PC-3 (cell line): ENCODE measurements at regions not wholly inside any gene's neighbourhood (a gene's known extent, or its start where the extent isn't known, plus 50 kb on each side); places are given as distances from the start of the nearest gene placed in this dataset.

ENCODE experiments used
- ATAC-seq: fragments of 200-7000 bp; cut with Tn5 transposase; 2 replicates; pipeline ENCODE4 v1.9.1; 2020; ENCODE audit warnings: mild to moderate bottlenecking, moderate library complexity
- BruUV-seq: library from RNA; stranded (reverse); fragments of 400-500 nt; replicated peaks from 2 replicates; lab custom pipeline; 2021; lab: Mats Ljungman, UMichigan
- CTCF ChIA-PET: fragments of 300-600 bp; sonication (Branson Sonifier 250); formaldehyde crosslinking; loops from one replicate; lab custom pipeline; 2022; ENCODE audit warnings: antibody characterized with exemption; lab: Charles Lee
- POLR2A ChIA-PET: fragments of 300-600 bp; sonication (Branson Sonifier 250); formaldehyde crosslinking; loops from one replicate; lab custom pipeline; 2022; ENCODE audit warnings: antibody characterized with exemption; ENCODE audit not compliant: unreplicated experiment; lab: Charles Lee
- DNase-seq: peaks from one replicate; pipeline ENCODE4 v3.0.0-alpha.2; 2015
- H2AFZ ChIP-seq: fragments of 300-600 bp; sonication (generic); 2 replicates; pipeline ENCODE4 v1.6.0; 2016; ENCODE audit warnings: antibody characterized with exemption, low read length
- H3F3A ChIP-seq: fragments of 300-600 bp; sonication (generic); one replicate; pipeline ENCODE4 v1.6.0; 2017; ENCODE audit warnings: antibody characterized with exemption, low read length, control low read depth, mild to moderate bottlenecking; ENCODE audit not compliant: unreplicated experiment
- H3K27ac ChIP-seq: fragments of 300-600 bp; sonication (generic); 2 replicates; pipeline ENCODE4 v1.5.1; 2016; ENCODE audit warnings: mild to moderate bottlenecking, low read length
- H3K27me3 ChIP-seq: fragments of 300-600 bp; sonication (generic); 2 replicates; pipeline ENCODE4 v1.6.1; 2016; ENCODE audit warnings: low read length, mixed read lengths
- H3K36me3 ChIP-seq: fragments of 300-600 bp; sonication (generic); 2 replicates; pipeline ENCODE4 v1.6.1; 2016; ENCODE audit warnings: low read depth, mixed run types, low read length, mixed read lengths
- H3K4me1 ChIP-seq: fragments of 300-600 bp; sonication (generic); 2 replicates; pipeline ENCODE4 v1.5.1; 2016; ENCODE audit warnings: low read length; ENCODE audit not compliant: insufficient read depth
- H3K4me2 ChIP-seq: fragments of 300-600 bp; sonication (generic); 2 replicates; pipeline ENCODE4 v1.6.0; 2016; ENCODE audit warnings: low read length
- H3K4me3 ChIP-seq: fragments of 300-600 bp; sonication (generic); 2 replicates; pipeline ENCODE4 v1.5.1; 2016; ENCODE audit warnings: mild to moderate bottlenecking, low read length, mixed read lengths
- H3K79me2 ChIP-seq: fragments of 300-600 bp; sonication (generic); 2 replicates; pipeline ENCODE4 v1.6.1; 2017; ENCODE audit warnings: low read length, mixed read lengths
- H3K9ac ChIP-seq: fragments of 300-600 bp; sonication (generic); 2 replicates; pipeline ENCODE4 v1.6.0; 2016; ENCODE audit warnings: mild to moderate bottlenecking, low read length
- H3K9me2 ChIP-seq: fragments of 300-600 bp; sonication (generic); replicated peaks from 2 replicates; pipeline ENCODE4 v1.6.1; 2016; ENCODE audit warnings: mixed run types, low read length, mixed read lengths
- H3K9me3 ChIP-seq: fragments of 300-600 bp; sonication (generic); 2 replicates; pipeline ENCODE4 v1.6.1; 2016; ENCODE audit warnings: low read length, mixed read lengths
- H4K20me1 ChIP-seq: fragments of 300-600 bp; sonication (generic); 2 replicates; pipeline ENCODE4 v1.6.1; 2016; ENCODE audit warnings: low read length, mixed read lengths
- CTCF ChIP-seq: fragments of 300-600 bp; sonication (generic); conservative IDR thresholded peaks from 2 replicates; pipeline ENCODE4 v1.5.1; 2017; ENCODE audit warnings: antibody characterized with exemption, low read depth, mild to moderate bottlenecking, low read length
- EZH2 ChIP-seq: fragments of 300-600 bp; sonication (generic); IDR thresholded peaks from one replicate; pipeline ENCODE4 v1.6.1; 2017; ENCODE audit warnings: antibody characterized with exemption, mild to moderate bottlenecking, low read length; ENCODE audit not compliant: unreplicated experiment
- EZH2phosphoT487 ChIP-seq: fragments of 300-600 bp; sonication (generic); IDR thresholded peaks from 2 replicates; pipeline ENCODE4 v1.6.1; 2018; ENCODE audit warnings: mild to moderate bottlenecking, antibody characterized with exemption, low read length, borderline replicate concordance
- intact Hi-C: fragments of 100-400 bp; cut with micrococcal nuclease; formaldehyde crosslinking; loops from 2 replicates; pipeline ENCODE4 v1.9.0; 2023

DNA sequence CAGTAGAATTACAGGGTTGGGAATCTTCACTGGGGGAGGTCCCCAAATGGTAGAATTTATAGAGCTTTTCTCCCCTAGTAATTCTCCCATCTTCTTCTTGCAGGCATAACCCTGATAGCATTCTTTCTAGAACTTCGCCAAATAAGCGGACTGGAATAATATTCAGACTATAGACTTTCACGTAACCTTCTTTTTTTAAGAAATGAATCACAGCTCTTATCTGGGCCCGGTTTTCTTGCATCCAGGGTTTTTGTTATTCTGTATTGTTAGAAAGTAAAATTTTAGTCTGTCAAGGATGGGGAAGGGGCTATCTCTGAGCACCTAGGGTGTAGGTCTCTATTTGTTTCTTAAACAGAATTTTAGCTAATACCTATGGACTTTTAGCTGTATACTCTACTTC, 476.8 kb upstream of the CITED2 start:
- Histone ChIP-seq H3K27me3 (no peaks in the 10 kb centered on the region), H3K36me3 (no peaks in the 10 kb centered on the region), H3F3A (no peaks in the 10 kb centered on the region), H3K79me2 (no peaks in the 10 kb centered on the region), H4K20me1 (no peaks in the 10 kb centered on the region), H3K4me1 (no peaks in the 10 kb centered on the region), H2AFZ (no peak overlapping the region), H3K4me3 (no peak overlapping the region), H3K9me2 (no peaks in the 10 kb centered on the region), H3K9ac (no peak overlapping the region), H3K9me3 (no peaks in the 10 kb centered on the region), H3K27ac (no peak overlapping the region), H3K4me2 (no peak overlapping the region)
- intact Hi-C loops, result no loop called here
- BruUV-seq, result no TSS peak
- DNase-seq (no peak), ATAC-seq (no peak)
- ChIA-PET CTCF (no interaction called here), POLR2A (no interaction called here)
- no peak for TF ChIP-seq EZH2phosphoT487
- TF ChIP-seq CTCF, result no peak
- TF ChIP-seq EZH2, result no peak

GRCh38 chr6:139850512-139850911, 476.1 kb upstream of the CITED2 start:
- Histone ChIP-seq H3K4me1 (no peaks in the 10 kb centered on the region), H3K36me3 (no peaks in the 10 kb centered on the region), H3K27ac (no peak overlapping the region), H3K9ac (no peak overlapping the region), H3K9me3 (no peaks in the 10 kb centered on the region), H3K27me3 (no peaks in the 10 kb centered on the region), H3K4me3 (no peak overlapping the region), H3K4me2 (no peak overlapping the region), H4K20me1 (no peaks in the 10 kb centered on the region), H2AFZ (no peak overlapping the region), H3K79me2 (no peaks in the 10 kb centered on the region), H3K9me2 (no peaks in the 10 kb centered on the region), H3F3A (no peaks in the 10 kb centered on the region)
- no peak for ATAC-seq
- no TSS peak for BruUV-seq
- DNase-seq, result no peak
- TF ChIP-seq EZH2 (no peak), CTCF (no peak), EZH2phosphoT487 (no peak)
- POLR2A ChIA-PET, result no interaction called here
- CTCF ChIA-PET, result no interaction called here
- intact Hi-C loops, result no loop called here

GRCh38 chr6:139847457-139847813, 473.0 kb upstream of the CITED2 start:
- intact Hi-C loops, result no loop called here
- no peak for ATAC-seq
- Histone ChIP-seq H3K79me2 (no peaks in the 10 kb centered on the region), H4K20me1 (no peaks in the 10 kb centered on the region), H3K9ac (no peak overlapping the region), H3K27me3 (no peaks in the 10 kb centered on the region), H3K4me3 (no peak overlapping the region), H3K4me2 (no peak overlapping the region), H3F3A (no peaks in the 10 kb centered on the region), H3K9me2 (no peaks in the 10 kb centered on the region), H2AFZ (no peak overlapping the region), H3K9me3 (no peaks in the 10 kb centered on the region), H3K27ac (no peak overlapping the region), H3K4me1 (no peaks in the 10 kb centered on the region), H3K36me3 (no peaks in the 10 kb centered on the region)
- DNase-seq, result no peak
- POLR2A ChIA-PET, result no interaction called here
- no TSS peak for BruUV-seq
- no peak for TF ChIP-seq EZH2phosphoT487
- no peak for TF ChIP-seq EZH2
- no peak for TF ChIP-seq CTCF
- CTCF ChIA-PET, result no interaction called here
